ENCODE measurements at regions not wholly inside any gene's neighbourhood (a gene's known extent, or its start where the extent isn't known, plus 50 kb on each side); places are given as distances from the start of the nearest gene placed in this dataset.

GRCh38 chr2:162914161-162914560 is 75.6 kb upstream of the KCNH7 start:
- Mint-ChIP-seq H3K27me3 (ENCODE audit: unreplicated experiment) (no peaks in the 10 kb centered on the region), H3K27ac (ENCODE audit: unreplicated experiment) (no peak overlapping the region), H3K9me3 (ENCODE audit: unreplicated experiment) (no peaks in the 10 kb centered on the region), H3K4me3 (ENCODE audit: unreplicated experiment) (no peak overlapping the region), H3K36me3 (ENCODE audit: low read depth, unreplicated experiment) (no peaks in the 10 kb centered on the region), H3K4me1 (ENCODE audit: unreplicated experiment) (no peaks in the 10 kb centered on the region)
- TF ChIP-seq, protein P1, sequence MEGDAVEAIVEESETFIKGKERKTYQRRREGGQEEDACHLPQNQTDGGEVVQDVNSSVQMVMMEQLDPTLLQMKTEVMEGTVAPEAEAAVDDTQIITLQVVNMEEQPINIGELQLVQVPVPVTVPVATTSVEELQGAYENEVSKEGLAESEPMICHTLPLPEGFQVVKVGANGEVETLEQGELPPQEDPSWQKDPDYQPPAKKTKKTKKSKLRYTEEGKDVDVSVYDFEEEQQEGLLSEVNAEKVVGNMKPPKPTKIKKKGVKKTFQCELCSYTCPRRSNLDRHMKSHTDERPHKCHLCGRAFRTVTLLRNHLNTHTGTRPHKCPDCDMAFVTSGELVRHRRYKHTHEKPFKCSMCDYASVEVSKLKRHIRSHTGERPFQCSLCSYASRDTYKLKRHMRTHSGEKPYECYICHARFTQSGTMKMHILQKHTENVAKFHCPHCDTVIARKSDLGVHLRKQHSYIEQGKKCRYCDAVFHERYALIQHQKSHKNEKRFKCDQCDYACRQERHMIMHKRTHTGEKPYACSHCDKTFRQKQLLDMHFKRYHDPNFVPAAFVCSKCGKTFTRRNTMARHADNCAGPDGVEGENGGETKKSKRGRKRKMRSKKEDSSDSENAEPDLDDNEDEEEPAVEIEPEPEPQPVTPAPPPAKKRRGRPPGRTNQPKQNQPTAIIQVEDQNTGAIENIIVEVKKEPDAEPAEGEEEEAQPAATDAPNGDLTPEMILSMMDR (IDR thresholded peaks at IDR 0.05; ENCODE audit: unreplicated experiment), result no peak
- DNase-seq (ENCODE audit: low spot score), result no peak

DNA sequence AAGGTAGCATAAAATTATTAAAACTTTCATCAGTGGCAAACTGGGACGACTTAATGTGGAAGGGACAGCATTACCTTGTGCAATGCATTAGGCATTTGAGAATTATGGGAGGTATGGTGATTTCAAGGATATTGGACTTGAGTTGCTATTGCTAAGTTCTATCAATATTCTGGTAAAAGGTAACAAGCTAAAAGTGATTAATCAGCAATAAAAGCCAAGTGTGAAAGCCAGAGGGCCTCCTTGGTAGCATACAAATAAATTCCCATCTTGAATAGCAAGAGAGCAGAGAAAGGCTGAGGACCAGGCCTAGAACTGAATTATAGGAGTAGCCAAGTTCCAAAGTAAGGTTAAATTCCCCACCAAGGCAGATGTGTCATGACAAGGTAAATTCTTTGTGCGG is 74.2 kb upstream of the KCNH7 start:
- Mint-ChIP-seq H3K9me3 (ENCODE audit: unreplicated experiment) (no peaks in the 10 kb centered on the region), H3K36me3 (ENCODE audit: low read depth, unreplicated experiment) (no peaks in the 10 kb centered on the region), H3K4me1 (ENCODE audit: unreplicated experiment) (no peaks in the 10 kb centered on the region), H3K27ac (ENCODE audit: unreplicated experiment) (no peak overlapping the region), H3K27me3 (ENCODE audit: unreplicated experiment) (no peaks in the 10 kb centered on the region), H3K4me3 (ENCODE audit: unreplicated experiment) (no peak overlapping the region)
- TF ChIP-seq, protein P1 (IDR thresholded peaks at IDR 0.05; ENCODE audit: unreplicated experiment), result no peak
- no peak for DNase-seq (ENCODE audit: low spot score)

DNA sequence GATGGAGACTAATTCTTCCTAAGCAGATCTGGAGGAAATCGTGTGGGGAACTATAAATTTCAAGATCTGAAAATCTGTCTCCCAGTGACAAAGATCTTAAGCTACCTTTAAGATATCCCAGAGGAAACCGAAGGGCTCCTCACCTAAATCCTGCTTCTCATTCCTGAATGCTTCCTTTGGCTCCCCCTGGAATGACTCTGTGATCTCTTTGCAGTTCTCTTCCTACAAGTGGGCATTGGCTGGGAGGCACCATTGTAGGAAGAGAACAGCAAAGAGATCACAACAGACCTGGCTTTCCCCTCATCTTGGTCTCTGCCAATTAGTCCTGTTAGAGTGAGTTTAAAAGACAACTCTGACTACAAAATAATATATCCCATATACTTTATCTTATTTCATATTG is 70.0 kb upstream of the KCNH7 start:
- Mint-ChIP-seq H3K36me3 (ENCODE audit: low read depth, unreplicated experiment) (no peaks in the 10 kb centered on the region), H3K27ac (ENCODE audit: unreplicated experiment) (no peak overlapping the region), H3K9me3 (ENCODE audit: unreplicated experiment) (no peaks in the 10 kb centered on the region), H3K27me3 (ENCODE audit: unreplicated experiment) (no peaks in the 10 kb centered on the region), H3K4me1 (ENCODE audit: unreplicated experiment) (no peaks in the 10 kb centered on the region), H3K4me3 (ENCODE audit: unreplicated experiment) (no peak overlapping the region)
- no peak for DNase-seq (ENCODE audit: low spot score)
- TF ChIP-seq, protein P1 (IDR thresholded peaks at IDR 0.05; ENCODE audit: unreplicated experiment), result no peak

DNA sequence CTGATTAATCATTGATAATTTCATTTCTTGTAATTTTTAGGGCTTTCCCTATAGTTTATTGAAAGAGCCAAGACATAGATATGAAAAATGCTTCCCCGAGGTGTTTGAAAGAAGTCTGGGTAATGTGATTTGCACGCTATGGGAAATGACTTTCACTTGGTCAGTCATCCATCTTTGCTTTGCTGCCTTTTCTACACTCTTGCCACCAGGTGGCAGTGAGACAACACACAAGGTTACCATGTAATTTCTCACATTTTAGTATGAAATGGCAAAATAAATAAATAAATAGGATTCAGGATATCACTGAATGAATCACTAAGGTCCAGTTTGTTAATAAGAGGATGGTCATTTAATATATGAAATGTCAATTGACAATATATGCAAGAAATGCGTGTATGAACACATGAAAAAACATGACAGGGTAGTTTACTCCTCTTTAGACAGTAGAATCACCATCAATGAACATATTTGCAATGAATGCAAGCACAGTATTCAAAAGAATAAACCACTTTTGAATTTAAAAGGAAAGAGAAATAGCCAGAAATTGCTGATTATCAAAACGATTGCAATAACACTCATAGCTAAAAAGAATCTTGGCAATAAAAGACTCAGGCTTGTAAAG is 52.2 kb upstream of the KCNH7 start:
- no peaks in the 10 kb centered on the region for H3K9me3 Mint-ChIP-seq (ENCODE audit: unreplicated experiment)
- DNase-seq (ENCODE audit: low spot score), result peak; percentile 30
- no peak overlapping the region for H3K4me3 Mint-ChIP-seq (ENCODE audit: unreplicated experiment)
- no peaks in the 10 kb centered on the region for H3K27me3 Mint-ChIP-seq (ENCODE audit: unreplicated experiment)
- H3K4me1 Mint-ChIP-seq (ENCODE audit: unreplicated experiment), result peaks cover 7% of the 10 kb centered on the region
- no peaks in the 10 kb centered on the region for H3K36me3 Mint-ChIP-seq (ENCODE audit: low read depth, unreplicated experiment)
- no peak overlapping the region for H3K27ac Mint-ChIP-seq (ENCODE audit: unreplicated experiment)
- TF ChIP-seq, protein P1 (IDR thresholded peaks at IDR 0.05; ENCODE audit: unreplicated experiment), result peak; percentile 83

DNA sequence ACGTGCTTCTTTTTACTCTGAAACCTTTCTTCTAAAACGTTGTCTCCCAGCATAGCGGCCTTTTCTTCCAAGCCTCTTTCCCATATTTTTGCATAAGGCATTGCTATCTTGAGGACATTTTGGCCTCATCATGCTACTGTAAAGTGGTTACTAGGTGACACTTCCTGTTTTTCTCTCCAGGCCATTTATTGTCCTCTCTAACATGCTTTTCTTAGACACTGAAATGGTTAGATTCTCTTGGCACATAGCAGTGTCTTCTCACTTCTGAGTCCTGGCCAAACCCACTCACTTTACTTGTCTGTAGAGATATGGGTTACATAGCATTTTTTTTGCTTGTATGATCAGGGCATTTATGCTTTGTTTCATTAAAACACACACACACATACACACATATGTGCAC is 50.1 kb upstream of the KCNH7 start:
- Mint-ChIP-seq H3K4me3 (ENCODE audit: unreplicated experiment) (no peak overlapping the region), H3K9me3 (ENCODE audit: unreplicated experiment) (no peaks in the 10 kb centered on the region), H3K36me3 (ENCODE audit: low read depth, unreplicated experiment) (no peaks in the 10 kb centered on the region), H3K27me3 (ENCODE audit: unreplicated experiment) (no peaks in the 10 kb centered on the region), H3K4me1 (ENCODE audit: unreplicated experiment) (peaks cover 12% of the 10 kb centered on the region), H3K27ac (ENCODE audit: unreplicated experiment) (peak overlapping the region; percentile 85)
- no peak for DNase-seq (ENCODE audit: low spot score)
- TF ChIP-seq, protein P1 (IDR thresholded peaks at IDR 0.05; ENCODE audit: unreplicated experiment), result no peak
